ENCODE measurements at regions not wholly inside any gene's neighbourhood (a gene's known extent, or its start where the extent isn't known, plus 50 kb on each side); places are given as distances from the start of the nearest gene placed in this dataset.

GRCh38 chr4:123974386-123975149 is 578.0 kb downstream of the SPRY1 start:
- no peak overlapping the region for H3K27ac ChIP-seq
- 0 to 100% (median 42%) methylated on average over 1 to 2 of the region's 2 CpGs; no CpG with 5 or more reads in 1 of the 10 experiments for WGBS, 10 experiments
- in situ Hi-C loops (cut with MboI; ENCODE audit: low pct_unique_long_range_greater_than_20kb in 2 of 9, low sequenced_read_pairs in 9 of 9, unreplicated experiment in 9 of 9) = no loop called here
- peaks cover 23 to 27% of the 10 kb centered on the region in 2 donors for H3K4me1 ChIP-seq (replicated peaks in 1 of 2)
- ATAC-seq (replicated peaks in 6 of 8) = peak in 3 of 8 experiments; percentile 35 to 71 (median 66)
- H3K4me3 ChIP-seq = no peak overlapping the region

- ATAC-seq (replicated peaks in 6 of 8) = peak in 7 of 8 experiments; percentile 77 to 97 (median 94)
- 0 to 53% (median 12%) methylated on average over 1 to 7 of the region's 7 CpGs; no CpG with 5 or more reads in 1 of the 10 experiments for WGBS, 10 experiments
- peak overlapping the region; percentile 7 to 59 for H3K27ac ChIP-seq
- H3K4me3 ChIP-seq = no peak overlapping the region
- peaks cover 23 to 27% of the 10 kb centered on the region in 2 donors for H3K4me1 ChIP-seq (replicated peaks in 1 of 2)
- in situ Hi-C loops (cut with MboI; ENCODE audit: low pct_unique_long_range_greater_than_20kb in 2 of 9, low sequenced_read_pairs in 9 of 9, unreplicated experiment in 9 of 9) = no loop called here
Measured at GRCh38 chr4:123976285-123976684, 579.7 kb downstream of the SPRY1 start.

- peak in 5 of 8 experiments; percentile 46 to 66 (median 58) for ATAC-seq (replicated peaks in 6 of 8)
- WGBS, 10 experiments = 0 to 100% (median 36%) methylated on average over 1 to 2 of the region's 2 CpGs; no CpG with 5 or more reads in 4 of the 10 experiments
- in situ Hi-C loops (cut with MboI; ENCODE audit: low pct_unique_long_range_greater_than_20kb in 2 of 9, low sequenced_read_pairs in 9 of 9, unreplicated experiment in 9 of 9) = no loop called here
- Histone ChIP-seq H3K27ac (peak overlapping the region; percentile 7 to 59), H3K4me3 (no peak overlapping the region), H3K4me1 (replicated peaks in 1 of 2) (peaks cover 23 to 27% of the 10 kb centered on the region in 2 donors)
Measured at GRCh38 chr4:123976819-123977218, 580.2 kb downstream of the SPRY1 start.

- peak in 5 of 8 experiments; percentile 16 to 60 (median 34) for ATAC-seq (replicated peaks in 6 of 8)
- WGBS, 10 experiments = 20 to 100% (median 44%) methylated on average over 1 to 3 of the region's 3 CpGs; no CpG with 5 or more reads in 1 of the 10 experiments
- Histone ChIP-seq H3K27ac (no peak overlapping the region), H3K4me3 (no peak overlapping the region), H3K4me1 (replicated peaks in 1 of 2) (peaks cover 23 to 27% of the 10 kb centered on the region in 2 donors)
- in situ Hi-C loops (cut with MboI; ENCODE audit: low pct_unique_long_range_greater_than_20kb in 2 of 9, low sequenced_read_pairs in 9 of 9, unreplicated experiment in 9 of 9) = no loop called here
Measured at GRCh38 chr4:123977641-123978081, 581.1 kb downstream of the SPRY1 start.

GRCh38 chr4:123978637-123979036 is 582.0 kb downstream of the SPRY1 start:
- H3K4me1 ChIP-seq (replicated peaks in 1 of 2) = peaks cover 23 to 27% of the 10 kb centered on the region in 2 donors
- WGBS, 10 experiments = 28 to 100% (median 86%) methylated on average over 1 of the region's 1 CpG
- ATAC-seq (replicated peaks in 6 of 8) = no peak
- H3K27ac ChIP-seq = no peak overlapping the region
- in situ Hi-C loops (cut with MboI; ENCODE audit: low pct_unique_long_range_greater_than_20kb in 2 of 9, low sequenced_read_pairs in 9 of 9, unreplicated experiment in 9 of 9) = no loop called here
- H3K4me3 ChIP-seq = no peak overlapping the region

- in situ Hi-C loops (cut with MboI; ENCODE audit: low pct_unique_long_range_greater_than_20kb in 2 of 9, low sequenced_read_pairs in 9 of 9, unreplicated experiment in 9 of 9) = no loop called here
Measured at GRCh38 chr4:123980736-123981300, 584.2 kb downstream of the SPRY1 start.

GRCh38 chr4:123984886-123985285 is 588.3 kb downstream of the SPRY1 start:
- in situ Hi-C loops (cut with MboI; ENCODE audit: low pct_unique_long_range_greater_than_20kb in 2 of 9, low sequenced_read_pairs in 9 of 9, unreplicated experiment in 9 of 9) = no loop called here
- H3K4me3 ChIP-seq = no peak overlapping the region
- 33 to 79% (median 54%) methylated on average over 1 to 3 of the region's 3 CpGs; no CpG with 5 or more reads in 1 of the 10 experiments for WGBS, 10 experiments
- no peak for ATAC-seq (replicated peaks in 6 of 8)
- H3K27ac ChIP-seq = no peak overlapping the region
- H3K4me1 ChIP-seq (replicated peaks in 1 of 2) = no peaks in the 10 kb centered on the region

More at GRCh38 chr4:123980736-123981300, 584.2 kb downstream of the SPRY1 start:
- no peak for ATAC-seq (replicated peaks in 6 of 8)
- H3K4me1 ChIP-seq (replicated peaks in 1 of 2) = peaks cover 15 to 21% of the 10 kb centered on the region in 2 donors
- WGBS, 10 experiments = 47 to 100% (median 92%) methylated on average over 1 to 2 of the region's 2 CpGs
- H3K27ac ChIP-seq = no peak overlapping the region
- H3K4me3 ChIP-seq = no peak overlapping the region

GRCh38 chr4:123986268-123986798 is 589.7 kb downstream of the SPRY1 start:
- in situ Hi-C loops (cut with MboI; ENCODE audit: low pct_unique_long_range_greater_than_20kb in 2 of 9, low sequenced_read_pairs in 9 of 9, unreplicated experiment in 9 of 9) = no loop called here
- Histone ChIP-seq H3K4me1 (replicated peaks in 1 of 2) (no peaks in the 10 kb centered on the region), H3K4me3 (no peak overlapping the region), H3K27ac (no peak overlapping the region)
- peak; percentile 30 to 97 (median 66) for ATAC-seq (replicated peaks in 6 of 8)
- WGBS, 10 experiments = 0 to 86% (median 70%) methylated on average over 1 to 2 of the region's 2 CpGs; no CpG with 5 or more reads in 1 of the 10 experiments

- H3K27ac ChIP-seq = no peak overlapping the region
- ATAC-seq (replicated peaks in 6 of 8) = no peak
- H3K4me3 ChIP-seq = no peak overlapping the region
- no peaks in the 10 kb centered on the region for H3K4me1 ChIP-seq (replicated peaks in 1 of 2)
- in situ Hi-C loops (cut with MboI; ENCODE audit: low pct_unique_long_range_greater_than_20kb in 2 of 9, low sequenced_read_pairs in 9 of 9, unreplicated experiment in 9 of 9) = no loop called here
- WGBS, 10 experiments = 20 to 97% (median 85%) methylated on average over 1 to 3 of the region's 3 CpGs; no CpG with 5 or more reads in 2 of the 10 experiments
Measured at GRCh38 chr4:123987408-123987807, 590.8 kb downstream of the SPRY1 start.

GRCh38 chr4:123990310-123990870 is 593.8 kb downstream of the SPRY1 start:
- H3K4me1 ChIP-seq (replicated peaks in 1 of 2) = no peaks in the 10 kb centered on the region
- WGBS, 10 experiments = 67 to 100% (median 100%) methylated on average over 1 to 2 of the region's 2 CpGs
- no peak overlapping the region for H3K4me3 ChIP-seq
- no peak for ATAC-seq (replicated peaks in 6 of 8)
- no peak overlapping the region for H3K27ac ChIP-seq
- in situ Hi-C loops (cut with MboI; ENCODE audit: low pct_unique_long_range_greater_than_20kb in 2 of 9, low sequenced_read_pairs in 9 of 9, unreplicated experiment in 9 of 9) = no loop called here

GRCh38 chr4:123994917-123995316 is 598.3 kb downstream of the SPRY1 start:
- ATAC-seq (replicated peaks in 6 of 8) = no peak
- in situ Hi-C loops (cut with MboI; ENCODE audit: low pct_unique_long_range_greater_than_20kb in 2 of 9, low sequenced_read_pairs in 9 of 9, unreplicated experiment in 9 of 9) = no loop called here
- 88 to 100% (median 96%) methylated on average over 1 to 2 of the region's 2 CpGs; no CpG with 5 or more reads in 1 of the 10 experiments for WGBS, 10 experiments
- H3K4me1 ChIP-seq (replicated peaks in 1 of 2) = peaks cover 9 to 11% of the 10 kb centered on the region in 2 donors
- no peak overlapping the region for H3K27ac ChIP-seq
- no peak overlapping the region for H3K4me3 ChIP-seq

- WGBS, 10 experiments = 0 to 100% (median 53%) methylated on average over 1 to 2 of the region's 2 CpGs; no CpG with 5 or more reads in 2 of the 10 experiments
- Histone ChIP-seq H3K4me3 (no peak overlapping the region), H3K27ac (no peak overlapping the region), H3K4me1 (replicated peaks in 1 of 2) (peaks cover 9 to 11% of the 10 kb centered on the region in 2 donors)
- ATAC-seq (replicated peaks in 6 of 8) = peak in 7 of 8 experiments; percentile 29 to 76 (median 46)
- in situ Hi-C loops (cut with MboI; ENCODE audit: low pct_unique_long_range_greater_than_20kb in 2 of 9, low sequenced_read_pairs in 9 of 9, unreplicated experiment in 9 of 9) = no loop called here
Measured at GRCh38 chr4:123995936-123996335, 599.3 kb downstream of the SPRY1 start.

Data from motor neuron (in vitro differentiated cells).